WTC11 (cell line): ENCODE measurements at regions not wholly inside any gene's neighbourhood (a gene's known extent, or its start where the extent isn't known, plus 50 kb on each side); places are given as distances from the start of the nearest gene placed in this dataset.

Source experiments
- ZNF121 ChIP-seq: sonication (generic); formaldehyde crosslinking; IDR thresholded peaks from 2 replicates; pipeline ENCODE4 v1.8.0; 2023; ENCODE audit warnings: missing genetic modification reagents
- ZNF423 ChIP-seq: fragments of 250-450 bp; sonication (Bioruptor Pico); IDR thresholded peaks from 2 replicates; pipeline ENCODE4 v2.1.2; 2022; ENCODE audit warnings: mild to moderate bottlenecking, moderate library complexity
- TF ChIP-seq, protein P1 (sequence below): fragments of 200-600 bp; IDR thresholded peaks from 2 replicates; pipeline ENCODE4 v1.8.0; 2022; ENCODE audit warnings: antibody characterized with exemption
- TF ChIP-seq, protein P2 (sequence below): sonication (generic); formaldehyde crosslinking; IDR thresholded peaks from 2 replicates; pipeline ENCODE4 v1.8.1; 2023; ENCODE audit warnings: mild to moderate bottlenecking, missing genetic modification reagents
- TF ChIP-seq, protein P3 (sequence below): sonication (generic); formaldehyde crosslinking; IDR thresholded peaks from 2 replicates; pipeline ENCODE4 v1.8.1; 2023; ENCODE audit warnings: mild to moderate bottlenecking, moderate library complexity, missing genetic modification reagents
- TF ChIP-seq, protein P4 (sequence below): sonication (generic); formaldehyde crosslinking; conservative IDR thresholded peaks from 2 replicates; pipeline ENCODE4 v1.8.1; 2022; ENCODE audit warnings: mild to moderate bottlenecking, missing genetic modification reagents
- TF ChIP-seq, protein P5 (sequence below): sonication (generic); formaldehyde crosslinking; IDR thresholded peaks from 2 replicates; pipeline ENCODE4 v1.8.0; 2022; ENCODE audit warnings: mild to moderate bottlenecking, missing genetic modification reagents
- TF ChIP-seq, protein P6 (sequence below): sonication (generic); formaldehyde crosslinking; IDR thresholded peaks from 2 replicates; pipeline ENCODE4 v1.8.1; 2023; ENCODE audit warnings: mild to moderate bottlenecking, missing genetic modification reagents, moderate library complexity

DNA sequence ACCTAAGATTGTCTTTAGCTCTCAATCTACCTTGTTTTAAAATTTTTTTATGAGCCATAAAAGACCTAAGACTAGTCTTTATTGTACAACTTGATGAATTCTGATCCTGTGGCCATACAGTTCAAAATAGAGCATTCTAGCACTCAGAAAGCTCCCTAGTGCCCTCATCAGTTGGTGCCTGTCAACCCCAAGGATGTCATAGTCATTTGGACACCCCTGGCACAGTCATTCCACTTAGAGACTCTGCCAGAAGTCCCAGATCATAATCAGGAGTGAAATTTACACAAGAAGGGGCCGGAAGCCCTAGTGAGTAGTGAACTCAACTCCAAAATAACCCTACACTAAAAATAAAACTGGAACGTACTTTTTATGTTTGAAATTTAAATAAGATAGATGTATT lies 80.0 kb upstream of the INSIG1 start:
- TF ChIP-seq, protein P1, sequence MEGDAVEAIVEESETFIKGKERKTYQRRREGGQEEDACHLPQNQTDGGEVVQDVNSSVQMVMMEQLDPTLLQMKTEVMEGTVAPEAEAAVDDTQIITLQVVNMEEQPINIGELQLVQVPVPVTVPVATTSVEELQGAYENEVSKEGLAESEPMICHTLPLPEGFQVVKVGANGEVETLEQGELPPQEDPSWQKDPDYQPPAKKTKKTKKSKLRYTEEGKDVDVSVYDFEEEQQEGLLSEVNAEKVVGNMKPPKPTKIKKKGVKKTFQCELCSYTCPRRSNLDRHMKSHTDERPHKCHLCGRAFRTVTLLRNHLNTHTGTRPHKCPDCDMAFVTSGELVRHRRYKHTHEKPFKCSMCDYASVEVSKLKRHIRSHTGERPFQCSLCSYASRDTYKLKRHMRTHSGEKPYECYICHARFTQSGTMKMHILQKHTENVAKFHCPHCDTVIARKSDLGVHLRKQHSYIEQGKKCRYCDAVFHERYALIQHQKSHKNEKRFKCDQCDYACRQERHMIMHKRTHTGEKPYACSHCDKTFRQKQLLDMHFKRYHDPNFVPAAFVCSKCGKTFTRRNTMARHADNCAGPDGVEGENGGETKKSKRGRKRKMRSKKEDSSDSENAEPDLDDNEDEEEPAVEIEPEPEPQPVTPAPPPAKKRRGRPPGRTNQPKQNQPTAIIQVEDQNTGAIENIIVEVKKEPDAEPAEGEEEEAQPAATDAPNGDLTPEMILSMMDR = no peak
- TF ChIP-seq, protein P2, sequence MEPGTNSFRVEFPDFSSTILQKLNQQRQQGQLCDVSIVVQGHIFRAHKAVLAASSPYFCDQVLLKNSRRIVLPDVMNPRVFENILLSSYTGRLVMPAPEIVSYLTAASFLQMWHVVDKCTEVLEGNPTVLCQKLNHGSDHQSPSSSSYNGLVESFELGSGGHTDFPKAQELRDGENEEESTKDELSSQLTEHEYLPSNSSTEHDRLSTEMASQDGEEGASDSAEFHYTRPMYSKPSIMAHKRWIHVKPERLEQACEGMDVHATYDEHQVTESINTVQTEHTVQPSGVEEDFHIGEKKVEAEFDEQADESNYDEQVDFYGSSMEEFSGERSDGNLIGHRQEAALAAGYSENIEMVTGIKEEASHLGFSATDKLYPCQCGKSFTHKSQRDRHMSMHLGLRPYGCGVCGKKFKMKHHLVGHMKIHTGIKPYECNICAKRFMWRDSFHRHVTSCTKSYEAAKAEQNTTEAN (CRISPR knock-in tag) = no peak
- TF ChIP-seq, protein P3, sequence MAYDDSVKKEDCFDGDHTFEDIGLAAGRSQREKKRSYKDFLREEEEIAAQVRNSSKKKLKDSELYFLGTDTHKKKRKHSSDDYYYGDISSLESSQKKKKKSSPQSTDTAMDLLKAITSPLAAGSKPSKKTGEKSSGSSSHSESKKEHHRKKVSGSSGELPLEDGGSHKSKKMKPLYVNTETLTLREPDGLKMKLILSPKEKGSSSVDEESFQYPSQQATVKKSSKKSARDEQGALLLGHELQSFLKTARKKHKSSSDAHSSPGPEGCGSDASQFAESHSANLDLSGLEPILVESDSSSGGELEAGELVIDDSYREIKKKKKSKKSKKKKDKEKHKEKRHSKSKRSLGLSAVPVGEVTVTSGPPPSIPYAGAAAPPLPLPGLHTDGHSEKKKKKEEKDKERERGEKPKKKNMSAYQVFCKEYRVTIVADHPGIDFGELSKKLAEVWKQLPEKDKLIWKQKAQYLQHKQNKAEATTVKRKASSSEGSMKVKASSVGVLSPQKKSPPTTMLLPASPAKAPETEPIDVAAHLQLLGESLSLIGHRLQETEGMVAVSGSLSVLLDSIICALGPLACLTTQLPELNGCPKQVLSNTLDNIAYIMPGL (CRISPR knock-in tag) = no peak
- TF ChIP-seq, protein P4, sequence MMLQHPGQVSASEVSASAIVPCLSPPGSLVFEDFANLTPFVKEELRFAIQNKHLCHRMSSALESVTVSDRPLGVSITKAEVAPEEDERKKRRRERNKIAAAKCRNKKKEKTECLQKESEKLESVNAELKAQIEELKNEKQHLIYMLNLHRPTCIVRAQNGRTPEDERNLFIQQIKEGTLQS (CRISPR knock-in tag) = no peak
- TF ChIP-seq ZNF121 (CRISPR knock-in tag) (no peak), ZNF423 (no peak)
- TF ChIP-seq, protein P5, sequence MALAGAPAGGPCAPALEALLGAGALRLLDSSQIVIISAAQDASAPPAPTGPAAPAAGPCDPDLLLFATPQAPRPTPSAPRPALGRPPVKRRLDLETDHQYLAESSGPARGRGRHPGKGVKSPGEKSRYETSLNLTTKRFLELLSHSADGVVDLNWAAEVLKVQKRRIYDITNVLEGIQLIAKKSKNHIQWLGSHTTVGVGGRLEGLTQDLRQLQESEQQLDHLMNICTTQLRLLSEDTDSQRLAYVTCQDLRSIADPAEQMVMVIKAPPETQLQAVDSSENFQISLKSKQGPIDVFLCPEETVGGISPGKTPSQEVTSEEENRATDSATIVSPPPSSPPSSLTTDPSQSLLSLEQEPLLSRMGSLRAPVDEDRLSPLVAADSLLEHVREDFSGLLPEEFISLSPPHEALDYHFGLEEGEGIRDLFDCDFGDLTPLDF (CRISPR knock-in tag) = no peak
- TF ChIP-seq, protein P6, sequence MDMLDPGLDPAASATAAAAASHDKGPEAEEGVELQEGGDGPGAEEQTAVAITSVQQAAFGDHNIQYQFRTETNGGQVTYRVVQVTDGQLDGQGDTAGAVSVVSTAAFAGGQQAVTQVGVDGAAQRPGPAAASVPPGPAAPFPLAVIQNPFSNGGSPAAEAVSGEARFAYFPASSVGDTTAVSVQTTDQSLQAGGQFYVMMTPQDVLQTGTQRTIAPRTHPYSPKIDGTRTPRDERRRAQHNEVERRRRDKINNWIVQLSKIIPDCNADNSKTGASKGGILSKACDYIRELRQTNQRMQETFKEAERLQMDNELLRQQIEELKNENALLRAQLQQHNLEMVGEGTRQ = no peak
